ENCODE measurements at regions not wholly inside any gene's neighbourhood (a gene's known extent, or its start where the extent isn't known, plus 50 kb on each side); places are given as distances from the start of the nearest gene placed in this dataset.

GRCh38 chr11:116503216-116504160 is 269.3 kb downstream of the BUD13 start:
- ATAC-seq (no peak), DNase-seq (no peak)
- H3K4me3 Mint-ChIP-seq: no peak overlapping the region
- no peak overlapping the region for H3K27ac Mint-ChIP-seq
- H3K4me1 Mint-ChIP-seq: no peaks in the 10 kb centered on the region
- no peaks in the 10 kb centered on the region for H3K9me3 ChIP-seq (ENCODE audit: control insufficient read depth, low read length, poor library complexity, severe bottlenecking)
- H3K36me3 Mint-ChIP-seq (ENCODE audit: low read depth): peaks cover 6% of the 10 kb centered on the region
- peaks cover 88% of the 10 kb centered on the region for H3K27me3 Mint-ChIP-seq

GRCh38 chr11:116502641-116503061 is 270.1 kb downstream of the BUD13 start:
- DNase-seq (no peak), ATAC-seq (no peak)
- Mint-ChIP-seq H3K27me3 (peaks cover 89% of the 10 kb centered on the region), H3K4me3 (no peak overlapping the region), H3K36me3 (ENCODE audit: low read depth) (peaks cover 6% of the 10 kb centered on the region), H3K27ac (no peak overlapping the region), H3K4me1 (no peaks in the 10 kb centered on the region)
- no peaks in the 10 kb centered on the region for H3K9me3 ChIP-seq (ENCODE audit: control insufficient read depth, low read length, poor library complexity, severe bottlenecking)

- Mint-ChIP-seq H3K4me3 (no peak overlapping the region), H3K4me1 (no peaks in the 10 kb centered on the region), H3K27me3 (peaks cover 86% of the 10 kb centered on the region), H3K36me3 (ENCODE audit: low read depth) (peaks cover 6% of the 10 kb centered on the region), H3K27ac (no peak overlapping the region)
- no peak for DNase-seq
- no peak for ATAC-seq
- H3K9me3 ChIP-seq (ENCODE audit: control insufficient read depth, low read length, poor library complexity, severe bottlenecking): no peaks in the 10 kb centered on the region
Observed at GRCh38 chr11:116501728-116502127, 271.1 kb downstream of the BUD13 start.

DNA sequence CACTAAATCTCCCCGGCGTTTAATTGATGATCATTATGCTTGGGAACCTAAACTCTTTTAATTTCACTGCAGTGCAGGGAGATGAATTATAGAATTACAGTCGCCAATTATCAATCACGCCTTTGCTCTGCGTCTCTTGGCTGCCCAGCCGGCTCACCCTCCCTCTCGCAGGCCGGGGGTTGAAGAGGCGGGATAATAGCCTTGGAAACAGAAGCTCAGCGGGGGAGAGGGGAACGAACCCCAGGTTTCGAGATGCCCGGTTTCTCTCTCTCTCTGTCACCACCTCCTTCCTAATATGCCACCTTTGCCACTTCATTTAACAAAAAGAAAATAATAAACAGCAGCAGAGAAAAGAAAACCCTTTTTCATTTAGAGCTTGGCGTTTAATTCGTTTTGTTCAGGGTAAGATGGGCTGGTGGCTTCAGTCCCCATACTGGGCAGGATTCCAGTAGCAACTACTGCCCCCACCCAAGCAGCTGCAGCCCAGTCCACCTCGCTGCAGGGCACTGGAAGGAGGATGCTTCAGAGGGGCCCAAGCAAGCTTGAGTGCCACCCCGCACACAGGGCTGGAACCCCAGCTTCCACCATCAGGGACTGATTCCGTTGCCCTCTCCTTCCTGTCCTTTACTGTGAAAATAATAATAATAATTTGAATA is 271.7 kb downstream of the BUD13 start:
- H3K9me3 ChIP-seq (ENCODE audit: control insufficient read depth, low read length, poor library complexity, severe bottlenecking): no peaks in the 10 kb centered on the region
- no peak overlapping the region for H3K4me3 Mint-ChIP-seq
- H3K36me3 Mint-ChIP-seq (ENCODE audit: low read depth): peaks cover 4% of the 10 kb centered on the region
- H3K4me1 Mint-ChIP-seq: no peaks in the 10 kb centered on the region
- DNase-seq: no peak
- peaks cover 81% of the 10 kb centered on the region for H3K27me3 Mint-ChIP-seq
- H3K27ac Mint-ChIP-seq: no peak overlapping the region
- ATAC-seq: no peak

DNA sequence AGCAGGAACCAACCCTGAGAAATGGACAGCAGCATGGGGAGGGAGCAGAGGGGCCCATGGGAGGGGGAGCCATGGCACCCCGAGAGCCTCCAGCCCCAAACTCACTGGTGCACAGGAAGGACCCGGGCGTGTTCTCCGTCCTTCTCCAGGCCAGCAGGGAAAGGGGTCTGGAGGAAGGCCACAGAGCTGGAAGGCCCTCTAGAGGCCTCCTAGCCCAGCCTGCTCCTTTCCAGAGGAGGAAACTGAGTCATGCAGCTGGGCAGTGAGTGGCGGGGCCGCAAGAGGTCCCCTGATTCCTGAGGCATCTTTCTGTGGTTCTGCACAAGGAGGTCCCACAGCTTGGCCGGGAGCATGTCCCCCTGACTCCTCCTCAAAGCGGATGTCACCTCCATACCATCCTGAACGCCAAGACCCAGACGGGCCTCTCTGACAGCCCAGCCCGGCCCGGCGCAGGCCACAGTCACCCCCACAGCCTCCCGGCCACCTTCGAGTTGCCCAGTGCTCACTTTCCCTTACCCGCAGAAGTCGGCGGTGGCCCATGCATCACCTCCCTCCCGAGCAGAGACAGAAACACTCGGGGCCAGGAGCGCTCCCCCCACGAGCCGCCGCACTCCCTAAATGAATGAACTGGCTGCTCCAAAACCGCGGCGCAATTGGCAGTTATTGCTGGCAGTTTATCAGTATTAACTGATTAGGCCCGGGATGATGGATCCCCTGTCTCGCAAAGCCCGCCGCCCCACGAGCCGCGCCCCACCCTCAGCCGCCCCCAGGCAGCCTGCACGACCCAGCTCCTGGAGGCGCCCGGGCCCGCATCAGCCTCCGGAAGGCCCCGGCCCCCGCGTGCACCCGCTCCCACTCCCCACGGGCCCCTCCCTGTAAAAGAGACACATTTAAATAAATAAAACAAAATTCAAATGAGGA is 272.5 kb downstream of the BUD13 start:
- Mint-ChIP-seq H3K4me3 (no peak overlapping the region), H3K27me3 (peaks cover 73% of the 10 kb centered on the region), H3K4me1 (no peaks in the 10 kb centered on the region), H3K36me3 (ENCODE audit: low read depth) (peaks cover 4% of the 10 kb centered on the region), H3K27ac (no peak overlapping the region)
- H3K9me3 ChIP-seq (ENCODE audit: control insufficient read depth, low read length, poor library complexity, severe bottlenecking): no peaks in the 10 kb centered on the region
- DNase-seq (no peak), ATAC-seq (no peak)

GRCh38 chr11:116499396-116500003 is 273.3 kb downstream of the BUD13 start:
- Mint-ChIP-seq H3K27me3 (peaks cover 66% of the 10 kb centered on the region), H3K36me3 (ENCODE audit: low read depth) (peaks cover 4% of the 10 kb centered on the region), H3K27ac (no peak overlapping the region), H3K4me1 (no peaks in the 10 kb centered on the region), H3K4me3 (no peak overlapping the region)
- ATAC-seq: no peak
- no peaks in the 10 kb centered on the region for H3K9me3 ChIP-seq (ENCODE audit: control insufficient read depth, low read length, poor library complexity, severe bottlenecking)
- no peak for DNase-seq

- no peak overlapping the region for H3K4me3 Mint-ChIP-seq
Observed at GRCh38 chr11:116498161-116498560, 274.6 kb downstream of the BUD13 start.

GRCh38 chr11:116492600-116492999 is 280.2 kb downstream of the BUD13 start:
- H3K4me1 Mint-ChIP-seq: no peaks in the 10 kb centered on the region
- no peak overlapping the region for H3K4me3 Mint-ChIP-seq
- no peak overlapping the region for H3K27ac Mint-ChIP-seq
- DNase-seq (no peak), ATAC-seq (no peak)
- H3K9me3 ChIP-seq (ENCODE audit: control insufficient read depth, low read length, poor library complexity, severe bottlenecking): no peaks in the 10 kb centered on the region
- H3K36me3 Mint-ChIP-seq (ENCODE audit: low read depth): no peaks in the 10 kb centered on the region
- H3K27me3 Mint-ChIP-seq: peaks cover 24% of the 10 kb centered on the region

More at GRCh38 chr11:116498161-116498560, 274.6 kb downstream of the BUD13 start:
- DNase-seq (no peak), ATAC-seq (no peak)
- Mint-ChIP-seq H3K36me3 (ENCODE audit: low read depth) (peaks cover 3% of the 10 kb centered on the region), H3K27me3 (peaks cover 52% of the 10 kb centered on the region), H3K27ac (no peak overlapping the region), H3K4me1 (no peaks in the 10 kb centered on the region)
- H3K9me3 ChIP-seq (ENCODE audit: control insufficient read depth, low read length, poor library complexity, severe bottlenecking): no peaks in the 10 kb centered on the region

DNA sequence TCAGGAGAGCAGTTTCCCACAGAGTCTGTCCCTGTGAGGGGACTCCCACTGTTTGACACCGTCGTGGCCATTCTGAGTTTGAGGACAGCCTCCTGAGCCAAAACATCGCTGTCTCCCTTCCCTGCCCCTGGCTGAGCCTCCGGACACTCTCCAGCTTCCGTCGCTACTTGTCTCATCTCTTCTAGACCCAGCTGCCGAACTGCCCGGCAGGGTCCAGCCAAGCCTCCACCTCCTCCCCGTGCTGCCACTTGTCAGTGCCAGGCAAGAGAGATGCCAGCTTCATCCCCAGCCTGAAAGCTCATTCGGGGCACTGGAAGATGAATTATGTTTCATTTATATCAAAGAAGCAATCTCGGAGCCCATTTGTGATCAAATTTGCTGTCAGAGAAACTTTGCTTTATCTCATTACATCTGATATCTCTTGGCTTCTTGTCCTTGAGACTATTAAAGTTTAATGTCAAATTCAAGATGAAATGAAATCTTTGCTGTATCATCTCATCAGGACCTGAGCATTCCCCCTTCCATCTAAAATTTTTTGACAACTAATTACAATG is 283.9 kb downstream of the BUD13 start:
- DNase-seq: no peak
- H3K27ac Mint-ChIP-seq: no peak overlapping the region
- H3K36me3 Mint-ChIP-seq (ENCODE audit: low read depth): no peaks in the 10 kb centered on the region
- ATAC-seq: no peak
- H3K4me1 Mint-ChIP-seq: no peaks in the 10 kb centered on the region
- no peak overlapping the region for H3K4me3 Mint-ChIP-seq
- peaks cover 41% of the 10 kb centered on the region for H3K27me3 Mint-ChIP-seq
- peaks cover 3% of the 10 kb centered on the region for H3K9me3 ChIP-seq (ENCODE audit: control insufficient read depth, low read length, poor library complexity, severe bottlenecking)

GRCh38 chr11:116485425-116485824 is 287.4 kb downstream of the BUD13 start:
- H3K9me3 ChIP-seq (ENCODE audit: control insufficient read depth, low read length, poor library complexity, severe bottlenecking): peaks cover 3% of the 10 kb centered on the region
- ATAC-seq (no peak), DNase-seq (no peak)
- H3K27ac Mint-ChIP-seq: no peak overlapping the region
- peaks cover 50% of the 10 kb centered on the region for H3K27me3 Mint-ChIP-seq
- no peak overlapping the region for H3K4me3 Mint-ChIP-seq
- H3K4me1 Mint-ChIP-seq: no peaks in the 10 kb centered on the region
- no peaks in the 10 kb centered on the region for H3K36me3 Mint-ChIP-seq (ENCODE audit: low read depth)

GRCh38 chr11:116482716-116483115 is 290.1 kb downstream of the BUD13 start:
- DNase-seq (no peak), ATAC-seq (no peak)
- Mint-ChIP-seq H3K4me3 (no peak overlapping the region), H3K27ac (no peak overlapping the region), H3K4me1 (no peaks in the 10 kb centered on the region), H3K27me3 (peaks cover 32% of the 10 kb centered on the region), H3K36me3 (ENCODE audit: low read depth) (no peaks in the 10 kb centered on the region)
- peaks cover 3% of the 10 kb centered on the region for H3K9me3 ChIP-seq (ENCODE audit: control insufficient read depth, low read length, poor library complexity, severe bottlenecking)

DNA sequence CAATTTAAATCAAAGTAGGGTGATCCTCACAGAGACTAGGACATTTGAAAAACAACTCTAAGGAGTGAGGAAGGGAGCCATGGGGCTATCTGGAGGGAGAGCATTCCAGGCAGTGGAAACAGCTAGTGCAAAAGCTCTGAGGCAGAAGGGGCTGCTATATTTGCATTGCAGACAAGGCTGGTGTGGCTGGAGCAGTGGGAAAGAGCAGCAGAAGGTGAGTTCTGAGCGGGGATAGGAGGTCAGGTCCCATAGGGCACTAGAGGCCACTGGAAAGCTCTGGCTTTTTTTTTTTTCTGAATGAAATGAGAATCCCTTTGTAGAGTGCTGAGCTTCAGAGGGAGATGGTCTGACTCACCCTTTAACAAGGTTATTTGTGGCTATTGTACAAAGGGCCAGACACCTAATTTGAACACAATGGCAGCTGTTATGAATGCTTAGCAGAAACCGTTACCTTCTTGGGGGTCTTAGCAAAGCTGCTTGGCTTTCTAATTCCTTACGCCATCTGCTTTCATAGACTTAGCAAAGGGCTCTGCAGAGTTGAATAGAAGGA is 291.6 kb downstream of the BUD13 start:
- H3K27me3 Mint-ChIP-seq: peaks cover 25% of the 10 kb centered on the region
- H3K27ac Mint-ChIP-seq: no peak overlapping the region
- H3K36me3 Mint-ChIP-seq (ENCODE audit: low read depth): no peaks in the 10 kb centered on the region
- ATAC-seq (no peak), DNase-seq (no peak)
- H3K9me3 ChIP-seq (ENCODE audit: control insufficient read depth, low read length, poor library complexity, severe bottlenecking): peaks cover 3% of the 10 kb centered on the region
- no peaks in the 10 kb centered on the region for H3K4me1 Mint-ChIP-seq
- H3K4me3 Mint-ChIP-seq: no peak overlapping the region

Measured in T-helper 17 cell (primary cell).